ENCODE measurements at regions not wholly inside any gene's neighbourhood (a gene's known extent, or its start where the extent isn't known, plus 50 kb on each side); places are given as distances from the start of the nearest gene placed in this dataset.
"Not testable (repeated sequence)": the region's sequence is repeated elsewhere in the genome, so short reads cannot be mapped to it uniquely, and the experiment has no call there.

- intact Hi-C loops (cut with micrococcal nuclease): no loop called here
- CTCF ChIA-PET: no interaction called here
- H3K4me3 Mint-ChIP-seq: no peak overlapping the region
Measured at GRCh38 chr18:66440433-66440832, 163.5 kb downstream of the CDH19 start.

GRCh38 chr18:66439670-66440069 is 164.2 kb downstream of the CDH19 start:
- Mint-ChIP-seq H3K27me3 (ENCODE audit: low read depth) (no peaks in the 10 kb centered on the region), H3K4me1 (ENCODE audit: low read depth) (no peaks in the 10 kb centered on the region), H3K36me3 (ENCODE audit: low read depth) (no peaks in the 10 kb centered on the region), H3K9me3 (no peaks in the 10 kb centered on the region), H3K27ac (no peak overlapping the region), H3K4me3 (no peak overlapping the region)
- CTCF ChIA-PET: no interaction called here
- no peak for DNase-seq
- intact Hi-C loops (cut with micrococcal nuclease): no loop called here

More at GRCh38 chr18:66440433-66440832, 163.5 kb downstream of the CDH19 start:
- no peak overlapping the region for H3K27ac Mint-ChIP-seq
- H3K27me3 Mint-ChIP-seq (ENCODE audit: low read depth): no peaks in the 10 kb centered on the region
- DNase-seq: no peak
- H3K9me3 Mint-ChIP-seq: no peaks in the 10 kb centered on the region
- no peaks in the 10 kb centered on the region for H3K4me1 Mint-ChIP-seq (ENCODE audit: low read depth)
- no peaks in the 10 kb centered on the region for H3K36me3 Mint-ChIP-seq (ENCODE audit: low read depth)

- Mint-ChIP-seq H3K9me3 (peaks cover 2% of the 10 kb centered on the region), H3K4me3 (no peak overlapping the region), H3K27ac (no peak overlapping the region), H3K4me1 (ENCODE audit: low read depth) (no peaks in the 10 kb centered on the region), H3K27me3 (ENCODE audit: low read depth) (no peaks in the 10 kb centered on the region), H3K36me3 (ENCODE audit: low read depth) (no peaks in the 10 kb centered on the region)
- DNase-seq: no peak
- CTCF ChIA-PET: no interaction called here
- intact Hi-C loops (cut with micrococcal nuclease): no loop called here
Measured at GRCh38 chr18:66438711-66439536, 165.0 kb downstream of the CDH19 start.

GRCh38 chr18:66432636-66433035 is 171.3 kb downstream of the CDH19 start:
- intact Hi-C loops (cut with micrococcal nuclease): no loop called here
- no peak for DNase-seq
- H3K9me3 Mint-ChIP-seq: peaks cover 3% of the 10 kb centered on the region
- CTCF ChIA-PET: no interaction called here
- no peak overlapping the region for H3K4me3 Mint-ChIP-seq
- no peaks in the 10 kb centered on the region for H3K36me3 Mint-ChIP-seq (ENCODE audit: low read depth)
- no peak overlapping the region for H3K27ac Mint-ChIP-seq
- H3K27me3 Mint-ChIP-seq (ENCODE audit: low read depth): no peaks in the 10 kb centered on the region
- H3K4me1 Mint-ChIP-seq (ENCODE audit: low read depth): no peaks in the 10 kb centered on the region

DNA sequence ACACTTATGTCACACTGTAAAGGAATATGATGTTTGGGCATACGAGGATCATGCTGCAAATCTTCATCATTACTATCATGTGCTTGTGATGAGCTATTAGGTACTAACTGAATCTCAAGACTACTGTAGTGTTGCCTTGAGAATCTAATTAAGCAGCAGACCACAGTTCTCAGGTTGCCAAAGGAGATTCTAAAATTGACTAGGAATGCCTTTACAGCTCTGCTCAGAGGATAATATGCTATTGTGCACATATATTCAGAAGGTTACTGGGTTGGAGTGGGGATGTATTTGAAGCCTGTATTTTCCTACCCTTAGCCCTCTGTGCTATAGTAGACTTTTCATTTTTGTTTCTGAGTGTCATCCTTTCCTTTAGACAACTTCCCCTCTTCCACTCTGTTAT is 175.1 kb downstream of the CDH19 start:
- no peaks in the 10 kb centered on the region for H3K4me1 Mint-ChIP-seq (ENCODE audit: low read depth)
- no peak overlapping the region for H3K27ac Mint-ChIP-seq
- H3K4me3 Mint-ChIP-seq: no peak overlapping the region
- no peaks in the 10 kb centered on the region for H3K27me3 Mint-ChIP-seq (ENCODE audit: low read depth)
- no peak for DNase-seq
- CTCF ChIA-PET: no interaction called here
- H3K9me3 Mint-ChIP-seq: peaks cover under 1% of the 10 kb centered on the region
- H3K36me3 Mint-ChIP-seq (ENCODE audit: low read depth): no peaks in the 10 kb centered on the region
- intact Hi-C loops (cut with micrococcal nuclease): no loop called here

DNA sequence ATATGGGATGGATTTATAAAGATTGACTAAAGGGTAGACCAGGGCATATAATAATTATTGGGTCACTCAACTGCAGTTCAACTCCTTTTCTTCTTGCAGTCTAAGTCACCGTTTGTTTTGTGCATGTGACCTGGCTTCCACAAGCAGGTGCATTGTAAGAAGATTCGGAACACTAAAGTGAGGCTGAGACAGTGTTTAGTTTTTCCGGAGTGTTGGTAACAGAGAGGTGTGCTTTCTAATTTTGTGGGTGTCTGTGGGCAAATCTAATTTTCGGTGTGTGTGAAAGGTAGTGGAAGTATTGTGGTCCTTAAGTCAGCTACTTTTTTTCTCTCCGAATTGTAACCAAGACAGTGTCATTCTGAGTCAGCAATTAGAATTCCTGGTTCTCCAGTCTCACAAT is 184.5 kb downstream of the CDH19 start:
- Mint-ChIP-seq H3K27me3 (ENCODE audit: low read depth) (no peaks in the 10 kb centered on the region), H3K4me1 (ENCODE audit: low read depth) (no peaks in the 10 kb centered on the region), H3K27ac (no peak overlapping the region), H3K36me3 (ENCODE audit: low read depth) (no peaks in the 10 kb centered on the region), H3K9me3 (peaks cover 6% of the 10 kb centered on the region), H3K4me3 (no peak overlapping the region)
- intact Hi-C loops (cut with micrococcal nuclease): no loop called here
- CTCF ChIA-PET: interaction anchor here (0.9 kb wide), 1 partner anchor 14 kb away, joined by 5 read pairs; no protein-coding TSS in a partner anchor
- no peak for DNase-seq

DNA sequence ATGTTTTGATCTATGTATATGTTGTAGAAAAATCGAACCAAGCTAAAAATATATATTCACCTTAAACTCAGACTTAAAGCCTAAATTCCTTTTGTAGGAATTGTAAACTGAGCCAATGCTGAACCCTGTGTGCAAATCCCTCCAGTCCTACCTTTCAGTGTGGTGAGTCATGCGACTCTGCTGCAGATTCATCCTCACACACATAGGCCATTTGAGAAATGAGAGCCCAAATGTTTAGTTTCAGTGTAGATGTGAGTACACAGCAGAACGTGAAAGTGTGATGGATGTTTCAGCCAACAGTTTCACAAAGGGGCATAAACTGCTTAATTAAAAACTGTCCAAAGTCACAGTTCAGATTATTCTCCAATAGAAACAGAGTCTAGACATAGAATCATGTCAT is 193.2 kb downstream of the CDH19 start:
- DNase-seq: no peak
- H3K27me3 Mint-ChIP-seq (ENCODE audit: low read depth): no peaks in the 10 kb centered on the region
- intact Hi-C loops (cut with micrococcal nuclease): no loop called here
- no peak overlapping the region for H3K4me3 Mint-ChIP-seq
- CTCF ChIA-PET: no interaction called here
- peaks cover 10% of the 10 kb centered on the region for H3K9me3 Mint-ChIP-seq
- H3K36me3 Mint-ChIP-seq (ENCODE audit: low read depth): no peaks in the 10 kb centered on the region
- H3K27ac Mint-ChIP-seq: no peak overlapping the region
- no peaks in the 10 kb centered on the region for H3K4me1 Mint-ChIP-seq (ENCODE audit: low read depth)

DNA sequence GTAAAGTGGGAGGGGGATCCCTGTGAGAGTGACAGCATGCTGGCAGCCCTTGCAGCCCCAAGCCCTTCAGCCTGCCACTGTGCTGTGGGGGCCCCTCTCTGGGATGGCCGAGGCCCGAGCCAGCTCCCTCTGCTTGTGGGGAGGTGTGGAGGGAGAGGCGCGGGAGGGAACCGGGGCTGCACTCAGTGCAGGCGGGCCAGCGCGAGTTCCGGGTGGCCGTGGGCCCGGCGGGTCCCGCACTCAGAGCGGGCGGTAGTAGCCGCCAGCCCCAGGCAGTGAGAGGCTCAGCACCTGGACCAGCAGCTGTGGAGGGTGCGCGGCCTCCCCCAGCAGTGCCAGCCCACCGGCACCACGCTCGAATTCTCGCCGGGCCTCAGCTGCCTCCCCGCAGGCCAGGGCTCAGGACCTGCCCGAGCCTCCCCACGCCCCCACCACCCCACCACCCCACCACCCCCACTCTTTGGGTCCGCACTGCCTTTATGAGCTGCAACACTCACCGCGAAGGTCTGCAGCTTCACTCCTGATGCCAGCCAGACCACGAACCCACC is 208.1 kb downstream of the CDH19 start:
- H3K36me3 Mint-ChIP-seq (ENCODE audit: low read depth): no peaks in the 10 kb centered on the region
- CTCF ChIA-PET: no interaction called here
- no peak for DNase-seq
- no peak overlapping the region for H3K27ac Mint-ChIP-seq
- H3K9me3 Mint-ChIP-seq: peaks cover 13% of the 10 kb centered on the region
- H3K4me3 Mint-ChIP-seq: no peak overlapping the region
- no peaks in the 10 kb centered on the region for H3K27me3 Mint-ChIP-seq (ENCODE audit: low read depth)
- intact Hi-C loops (cut with micrococcal nuclease): no loop called here
- H3K4me1 Mint-ChIP-seq (ENCODE audit: low read depth): no peaks in the 10 kb centered on the region

- Mint-ChIP-seq H3K36me3 (ENCODE audit: low read depth) (no peaks in the 10 kb centered on the region), H3K4me3 (no peak overlapping the region), H3K9me3 (peaks cover 23% of the 10 kb centered on the region), H3K27me3 (ENCODE audit: low read depth) (no peaks in the 10 kb centered on the region), H3K4me1 (ENCODE audit: low read depth) (no peaks in the 10 kb centered on the region), H3K27ac (no peak overlapping the region)
- CTCF ChIA-PET: no interaction called here
- intact Hi-C loops (cut with micrococcal nuclease): no loop called here
- no peak for DNase-seq
Measured at GRCh38 chr18:66393463-66393862, 210.4 kb downstream of the CDH19 start.

DNA sequence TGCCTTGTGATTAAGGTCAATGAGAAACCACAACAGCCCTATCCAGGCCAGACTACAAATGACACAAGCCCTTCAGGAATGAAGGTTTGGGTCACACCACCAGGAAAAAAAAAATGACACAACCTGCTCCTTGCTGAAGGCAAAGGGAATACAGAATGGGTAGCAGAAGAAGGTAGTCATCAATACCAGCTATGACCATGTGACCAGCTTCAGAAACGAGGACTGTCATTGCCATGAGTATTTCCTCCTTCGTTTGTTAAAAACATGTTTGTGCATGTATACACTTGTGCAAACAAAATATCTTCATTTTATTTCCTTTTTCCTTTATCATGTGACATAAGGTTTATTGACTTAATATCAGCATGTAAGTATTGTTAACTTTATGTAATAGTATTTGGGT is 226.6 kb downstream of the CDH19 start:
- H3K4me3 Mint-ChIP-seq: no peak overlapping the region
- intact Hi-C loops (cut with micrococcal nuclease): no loop called here
- H3K4me1 Mint-ChIP-seq (ENCODE audit: low read depth): no peaks in the 10 kb centered on the region
- H3K9me3 Mint-ChIP-seq: peaks cover 2% of the 10 kb centered on the region
- no peaks in the 10 kb centered on the region for H3K36me3 Mint-ChIP-seq (ENCODE audit: low read depth)
- no peak for DNase-seq
- CTCF ChIA-PET: no interaction called here
- no peaks in the 10 kb centered on the region for H3K27me3 Mint-ChIP-seq (ENCODE audit: low read depth)
- no peak overlapping the region for H3K27ac Mint-ChIP-seq

GRCh38 chr18:66375391-66375790 is 228.5 kb downstream of the CDH19 start:
- CTCF ChIA-PET; H3K4me1 Mint-ChIP-seq (ENCODE audit: low read depth); intact Hi-C loops (cut with micrococcal nuclease); H3K36me3 Mint-ChIP-seq (ENCODE audit: low read depth); H3K27ac Mint-ChIP-seq; DNase-seq; H3K27me3 Mint-ChIP-seq (ENCODE audit: low read depth); H3K4me3 Mint-ChIP-seq; H3K9me3 Mint-ChIP-seq: not testable (repeated sequence)

- Mint-ChIP-seq H3K27me3 (ENCODE audit: low read depth) (no peaks in the 10 kb centered on the region), H3K36me3 (ENCODE audit: low read depth) (no peaks in the 10 kb centered on the region), H3K4me1 (ENCODE audit: low read depth) (no peaks in the 10 kb centered on the region), H3K4me3 (no peak overlapping the region), H3K9me3 (no peaks in the 10 kb centered on the region), H3K27ac (no peak overlapping the region)
- CTCF ChIA-PET: no interaction called here
- intact Hi-C loops (cut with micrococcal nuclease): no loop called here
- no peak for DNase-seq
Measured at GRCh38 chr18:66346833-66347588, 256.9 kb downstream of the CDH19 start.

GRCh38 chr18:66344227-66344626 is 259.7 kb downstream of the CDH19 start:
- H3K27me3 Mint-ChIP-seq (ENCODE audit: low read depth): no peaks in the 10 kb centered on the region
- no peak overlapping the region for H3K27ac Mint-ChIP-seq
- no peaks in the 10 kb centered on the region for H3K9me3 Mint-ChIP-seq
- CTCF ChIA-PET: no interaction called here
- DNase-seq: no peak
- no peak overlapping the region for H3K4me3 Mint-ChIP-seq
- no peaks in the 10 kb centered on the region for H3K36me3 Mint-ChIP-seq (ENCODE audit: low read depth)
- H3K4me1 Mint-ChIP-seq (ENCODE audit: low read depth): no peaks in the 10 kb centered on the region
- intact Hi-C loops (cut with micrococcal nuclease): no loop called here

Measured in activated naive CD4-positive, alpha-beta T cell treated with anti-CD3 and anti-CD28 coated beads for 36 hours (primary cell).